ENCODE measurements at regions not wholly inside any gene's neighbourhood (a gene's known extent, or its start where the extent isn't known, plus 50 kb on each side); places are given as distances from the start of the nearest gene placed in this dataset.

GRCh38 chr4:130023088-130023487 lies 927.1 kb downstream of the C4orf33 start:
- no peak overlapping the region for H2AFZ ChIP-seq (ENCODE audit: control insufficient read depth, low read length)
- no peaks in the 10 kb centered on the region for H4K20me1 ChIP-seq (ENCODE audit: control insufficient read depth, extremely low read depth, insufficient read depth, low read length)
- H3K4me1 ChIP-seq (ENCODE audit: control insufficient read depth, extremely low read depth, insufficient read depth, low read length), result no peaks in the 10 kb centered on the region
- no peaks in the 10 kb centered on the region for H3K9me1 ChIP-seq (ENCODE audit: control insufficient read depth, extremely low read depth, insufficient read depth, low read length)
- H3K9me3 ChIP-seq (ENCODE audit: control insufficient read depth, low read depth, low read length), result no peaks in the 10 kb centered on the region
- H3K36me3 ChIP-seq (ENCODE audit: control insufficient read depth in 2 of 2, extremely low read depth in 1 of 2, insufficient read depth in 2 of 2, low read length in 2 of 2), result no peaks in the 10 kb centered on the region
- dilution Hi-C loops (cut with MboI; ENCODE audit: extremely low pct_ligation_motif_present, low sequenced_read_pairs), result no loop called here
- no peak for DNase-seq (ENCODE audit: low read depth, low spot score)
- no peaks in the 10 kb centered on the region for H3K27me3 ChIP-seq (ENCODE audit: control insufficient read depth, extremely low read depth, insufficient read depth, low read length)
- FAIRE-seq, result no peak
- no peak overlapping the region for H3K4me2 ChIP-seq (ENCODE audit: control insufficient read depth, extremely low read depth, insufficient read depth, low read depth, low read length)
- no peaks in the 10 kb centered on the region for H3K79me2 ChIP-seq (ENCODE audit: control insufficient read depth, insufficient read depth, low read length)
- H3K9ac ChIP-seq (ENCODE audit: control insufficient read depth, extremely low read depth, insufficient read depth, low read length), result no peak overlapping the region
- TF ChIP-seq CTCF (optimal IDR thresholded peaks at IDR 0.05 in 1 of 3, IDR thresholded peaks at IDR 0.05 in 1 of 3, conservative IDR thresholded peaks at IDR 0.05 in 1 of 3; ENCODE audit: extremely low read depth in 1 of 3, insufficient read depth in 2 of 3, low read length in 3 of 3), result no peak
- TF ChIP-seq EZH2 (IDR thresholded peaks at IDR 0.05; ENCODE audit: low read length), result no peak
- no peak overlapping the region for H3K4me3 ChIP-seq (ENCODE audit: control insufficient read depth in 2 of 3, extremely low read depth in 1 of 3, insufficient read depth in 2 of 3, low read depth in 1 of 3, low read length in 3 of 3)
- no peak overlapping the region for H3K27ac ChIP-seq (ENCODE audit: control insufficient read depth, insufficient read depth, low read length)

DNA sequence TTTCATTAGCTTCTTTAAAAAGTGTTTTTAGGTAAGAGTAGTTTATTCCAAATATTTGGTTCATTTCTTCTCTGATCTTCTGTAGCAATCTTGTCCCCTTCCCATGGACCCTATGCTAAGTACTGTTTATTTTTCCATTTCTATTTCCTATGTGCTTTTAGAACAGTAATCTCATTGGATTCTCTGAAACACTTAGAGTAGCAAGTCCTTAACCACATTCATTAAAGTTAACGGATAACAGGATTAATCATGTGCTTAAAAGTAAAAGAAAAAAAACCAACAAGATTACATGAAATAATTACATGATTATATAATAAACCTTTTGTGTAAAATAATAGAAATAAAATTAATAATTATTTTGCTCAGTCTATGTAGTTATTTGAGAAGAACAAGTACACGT lies 929.7 kb downstream of the C4orf33 start:
- Histone ChIP-seq H2AFZ (ENCODE audit: control insufficient read depth, low read length) (no peak overlapping the region), H3K9ac (ENCODE audit: control insufficient read depth, extremely low read depth, insufficient read depth, low read length) (no peak overlapping the region), H4K20me1 (ENCODE audit: control insufficient read depth, extremely low read depth, insufficient read depth, low read length) (no peaks in the 10 kb centered on the region), H3K4me3 (ENCODE audit: control insufficient read depth in 2 of 3, extremely low read depth in 1 of 3, insufficient read depth in 2 of 3, low read depth in 1 of 3, low read length in 3 of 3) (no peak overlapping the region), H3K4me1 (ENCODE audit: control insufficient read depth, extremely low read depth, insufficient read depth, low read length) (no peaks in the 10 kb centered on the region), H3K9me3 (ENCODE audit: control insufficient read depth, low read depth, low read length) (no peaks in the 10 kb centered on the region), H3K9me1 (ENCODE audit: control insufficient read depth, extremely low read depth, insufficient read depth, low read length) (no peaks in the 10 kb centered on the region), H3K27me3 (ENCODE audit: control insufficient read depth, extremely low read depth, insufficient read depth, low read length) (no peaks in the 10 kb centered on the region), H3K79me2 (ENCODE audit: control insufficient read depth, insufficient read depth, low read length) (no peaks in the 10 kb centered on the region), H3K4me2 (ENCODE audit: control insufficient read depth, extremely low read depth, insufficient read depth, low read depth, low read length) (no peak overlapping the region), H3K27ac (ENCODE audit: control insufficient read depth, insufficient read depth, low read length) (no peak overlapping the region), H3K36me3 (ENCODE audit: control insufficient read depth in 2 of 2, extremely low read depth in 1 of 2, insufficient read depth in 2 of 2, low read length in 2 of 2) (no peaks in the 10 kb centered on the region)
- dilution Hi-C loops (cut with MboI; ENCODE audit: extremely low pct_ligation_motif_present, low sequenced_read_pairs), result no loop called here
- FAIRE-seq (no peak), DNase-seq (ENCODE audit: low read depth, low spot score) (no peak)
- TF ChIP-seq CTCF (optimal IDR thresholded peaks at IDR 0.05 in 1 of 3, IDR thresholded peaks at IDR 0.05 in 1 of 3, conservative IDR thresholded peaks at IDR 0.05 in 1 of 3; ENCODE audit: extremely low read depth in 1 of 3, insufficient read depth in 2 of 3, low read length in 3 of 3), result no peak
- no peak for TF ChIP-seq EZH2 (IDR thresholded peaks at IDR 0.05; ENCODE audit: low read length)
